ENCODE measurements at regions not wholly inside any gene's neighbourhood (a gene's known extent, or its start where the extent isn't known, plus 50 kb on each side); places are given as distances from the start of the nearest gene placed in this dataset.

- Histone ChIP-seq H3K9ac (ENCODE audit: low read length) (no peak overlapping the region), H3K27ac (ENCODE audit: low read length in 2 of 2) (no peak overlapping the region), H3K27me3 (replicated peaks in 1 of 4; ENCODE audit: control extremely low read depth in 1 of 4, control insufficient read depth in 3 of 4, insufficient read depth in 4 of 4, low read length in 3 of 4) (peaks cover 0 to 2% (median 0%) of the 10 kb centered on the region in 4 experiments), H2AFZ (ENCODE audit: insufficient read depth, low read depth, low read length, poor library complexity, severe bottlenecking) (no peak overlapping the region), H3K79me2 (ENCODE audit: control insufficient read depth, insufficient read depth, low read length) (no peaks in the 10 kb centered on the region), H4K20me1 (ENCODE audit: control insufficient read depth, insufficient read depth, low read length, poor library complexity, severe bottlenecking) (no peaks in the 10 kb centered on the region), H3K4me2 (replicated peaks; ENCODE audit: low read depth, low read length, poor library complexity, severe bottlenecking) (no peak overlapping the region), H3K4me3 (ENCODE audit: control extremely low read depth in 1 of 5, extremely low read depth in 1 of 5, insufficient read depth in 1 of 5, low read depth in 2 of 5, low read length in 4 of 5) (no peak overlapping the region), H3K4me1 (ENCODE audit: control insufficient read depth in 2 of 2, insufficient read depth in 2 of 2, low read length in 2 of 2) (no peaks in the 10 kb centered on the region), H3K9me3 (ENCODE audit: control extremely low read depth in 1 of 3, control insufficient read depth in 2 of 3, insufficient read depth in 1 of 3, low read length in 2 of 3) (no peaks in the 10 kb centered on the region), H3K36me3 (replicated peaks in 1 of 2; ENCODE audit: control extremely low read depth in 1 of 2, control insufficient read depth in 1 of 2, extremely low read depth in 1 of 2, insufficient read depth in 2 of 2, low read length in 1 of 2) (no peaks in the 10 kb centered on the region)
- Mint-ChIP-seq H3K27me3 (peaks cover 15% of the 10 kb centered on the region), H3K4me3 (no peak overlapping the region), H3K27ac (no peak overlapping the region), H3K9me3 (ENCODE audit: insufficient read depth) (no peaks in the 10 kb centered on the region), H3K4me1 (no peaks in the 10 kb centered on the region)
- ATAC-seq (ENCODE audit: low read depth) (no peak), DNase-seq (no peak)
- WGBS (ENCODE audit: insufficient coverage): 100% methylated on average over 1 of the region's 3 CpGs
- ChIA-PET CTCF (no interaction called here), POLR2A (no interaction called here)
- TF ChIP-seq, protein P1, sequence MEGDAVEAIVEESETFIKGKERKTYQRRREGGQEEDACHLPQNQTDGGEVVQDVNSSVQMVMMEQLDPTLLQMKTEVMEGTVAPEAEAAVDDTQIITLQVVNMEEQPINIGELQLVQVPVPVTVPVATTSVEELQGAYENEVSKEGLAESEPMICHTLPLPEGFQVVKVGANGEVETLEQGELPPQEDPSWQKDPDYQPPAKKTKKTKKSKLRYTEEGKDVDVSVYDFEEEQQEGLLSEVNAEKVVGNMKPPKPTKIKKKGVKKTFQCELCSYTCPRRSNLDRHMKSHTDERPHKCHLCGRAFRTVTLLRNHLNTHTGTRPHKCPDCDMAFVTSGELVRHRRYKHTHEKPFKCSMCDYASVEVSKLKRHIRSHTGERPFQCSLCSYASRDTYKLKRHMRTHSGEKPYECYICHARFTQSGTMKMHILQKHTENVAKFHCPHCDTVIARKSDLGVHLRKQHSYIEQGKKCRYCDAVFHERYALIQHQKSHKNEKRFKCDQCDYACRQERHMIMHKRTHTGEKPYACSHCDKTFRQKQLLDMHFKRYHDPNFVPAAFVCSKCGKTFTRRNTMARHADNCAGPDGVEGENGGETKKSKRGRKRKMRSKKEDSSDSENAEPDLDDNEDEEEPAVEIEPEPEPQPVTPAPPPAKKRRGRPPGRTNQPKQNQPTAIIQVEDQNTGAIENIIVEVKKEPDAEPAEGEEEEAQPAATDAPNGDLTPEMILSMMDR (IDR thresholded peaks at IDR 0.05): no peak
- TF ChIP-seq EZH2 (IDR thresholded peaks at IDR 0.05; ENCODE audit: borderline replicate concordance, insufficient read depth, low read depth, low read length, poor library complexity, severe bottlenecking): no peak
- intact Hi-C loops (cut with micrococcal nuclease): no loop called here
These were observed 301.4 kb downstream of the BMP4 start for GRCh38 chr14:53655080-53655785.

- ChIA-PET CTCF (no interaction called here), POLR2A (no interaction called here)
- Histone ChIP-seq H3K9me3 (ENCODE audit: control extremely low read depth in 1 of 3, control insufficient read depth in 2 of 3, insufficient read depth in 1 of 3, low read length in 2 of 3) (no peaks in the 10 kb centered on the region), H3K4me2 (replicated peaks; ENCODE audit: low read depth, low read length, poor library complexity, severe bottlenecking) (no peak overlapping the region), H3K4me3 (ENCODE audit: control extremely low read depth in 1 of 5, extremely low read depth in 1 of 5, insufficient read depth in 1 of 5, low read depth in 2 of 5, low read length in 4 of 5) (no peak overlapping the region), H3K4me1 (ENCODE audit: control insufficient read depth in 2 of 2, insufficient read depth in 2 of 2, low read length in 2 of 2) (no peaks in the 10 kb centered on the region), H3K27ac (ENCODE audit: low read length in 2 of 2) (no peak overlapping the region), H3K27me3 (replicated peaks in 1 of 4; ENCODE audit: control extremely low read depth in 1 of 4, control insufficient read depth in 3 of 4, insufficient read depth in 4 of 4, low read length in 3 of 4) (peaks cover 0 to 2% (median 0%) of the 10 kb centered on the region in 4 experiments), H3K79me2 (ENCODE audit: control insufficient read depth, insufficient read depth, low read length) (no peaks in the 10 kb centered on the region), H4K20me1 (ENCODE audit: control insufficient read depth, insufficient read depth, low read length, poor library complexity, severe bottlenecking) (no peaks in the 10 kb centered on the region), H3K36me3 (replicated peaks in 1 of 2; ENCODE audit: control extremely low read depth in 1 of 2, control insufficient read depth in 1 of 2, extremely low read depth in 1 of 2, insufficient read depth in 2 of 2, low read length in 1 of 2) (no peaks in the 10 kb centered on the region), H3K9ac (ENCODE audit: low read length) (no peak overlapping the region), H2AFZ (ENCODE audit: insufficient read depth, low read depth, low read length, poor library complexity, severe bottlenecking) (no peak overlapping the region)
- Mint-ChIP-seq H3K4me1 (no peaks in the 10 kb centered on the region), H3K27ac (no peak overlapping the region), H3K9me3 (ENCODE audit: insufficient read depth) (no peaks in the 10 kb centered on the region), H3K27me3 (peaks cover 11% of the 10 kb centered on the region), H3K4me3 (no peak overlapping the region)
- ATAC-seq (ENCODE audit: low read depth): no peak
- intact Hi-C loops (cut with micrococcal nuclease): no loop called here
- DNase-seq: no peak
- WGBS (ENCODE audit: insufficient coverage): 56% methylated on average over 1 of the region's 1 CpG
- TF ChIP-seq EZH2 (IDR thresholded peaks at IDR 0.05; ENCODE audit: borderline replicate concordance, insufficient read depth, low read depth, low read length, poor library complexity, severe bottlenecking): no peak
- TF ChIP-seq, protein P1 (IDR thresholded peaks at IDR 0.05): no peak
These were observed 304.6 kb downstream of the BMP4 start for GRCh38 chr14:53652068-53652467.

Measured in B cell (primary cell).